ENCODE measurements at regions not wholly inside any gene's neighbourhood (a gene's known extent, or its start where the extent isn't known, plus 50 kb on each side); places are given as distances from the start of the nearest gene placed in this dataset.
A peak's percentile ranks its signal among the peaks of the same experiment; 100 is the strongest.

DNA sequence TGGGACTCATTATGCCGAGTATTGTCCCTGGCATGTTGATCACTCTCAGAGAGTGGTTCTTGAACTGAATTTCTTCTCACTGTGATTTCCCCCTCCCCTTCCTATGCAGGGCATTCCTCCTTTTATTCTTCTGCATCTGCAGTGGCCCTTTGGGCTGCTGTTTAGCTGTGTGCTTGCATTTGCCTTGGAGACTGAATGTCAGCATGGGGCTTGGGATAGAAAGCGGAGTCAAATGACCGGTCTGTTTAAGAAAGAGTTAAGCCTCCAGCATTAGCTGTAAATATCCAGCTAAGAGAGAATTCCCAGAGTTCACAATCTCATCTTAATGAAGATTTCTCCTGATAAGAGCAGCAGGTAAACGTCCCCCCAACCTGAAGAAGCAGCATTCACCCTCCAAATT lies 65.6 kb upstream of the RMST start:
- Histone ChIP-seq H3K36me3 (no peaks in the 10 kb centered on the region), H3K27me3 (no peaks in the 10 kb centered on the region), H3K4me1 (no peaks in the 10 kb centered on the region), H3K27ac (no peak overlapping the region), H3K4me3 (no peak overlapping the region), H3K9me3 (no peaks in the 10 kb centered on the region)
- no peak for TF ChIP-seq POLR2A (IDR thresholded peaks at IDR 0.05)
- TF ChIP-seq, protein P1, sequence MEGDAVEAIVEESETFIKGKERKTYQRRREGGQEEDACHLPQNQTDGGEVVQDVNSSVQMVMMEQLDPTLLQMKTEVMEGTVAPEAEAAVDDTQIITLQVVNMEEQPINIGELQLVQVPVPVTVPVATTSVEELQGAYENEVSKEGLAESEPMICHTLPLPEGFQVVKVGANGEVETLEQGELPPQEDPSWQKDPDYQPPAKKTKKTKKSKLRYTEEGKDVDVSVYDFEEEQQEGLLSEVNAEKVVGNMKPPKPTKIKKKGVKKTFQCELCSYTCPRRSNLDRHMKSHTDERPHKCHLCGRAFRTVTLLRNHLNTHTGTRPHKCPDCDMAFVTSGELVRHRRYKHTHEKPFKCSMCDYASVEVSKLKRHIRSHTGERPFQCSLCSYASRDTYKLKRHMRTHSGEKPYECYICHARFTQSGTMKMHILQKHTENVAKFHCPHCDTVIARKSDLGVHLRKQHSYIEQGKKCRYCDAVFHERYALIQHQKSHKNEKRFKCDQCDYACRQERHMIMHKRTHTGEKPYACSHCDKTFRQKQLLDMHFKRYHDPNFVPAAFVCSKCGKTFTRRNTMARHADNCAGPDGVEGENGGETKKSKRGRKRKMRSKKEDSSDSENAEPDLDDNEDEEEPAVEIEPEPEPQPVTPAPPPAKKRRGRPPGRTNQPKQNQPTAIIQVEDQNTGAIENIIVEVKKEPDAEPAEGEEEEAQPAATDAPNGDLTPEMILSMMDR (IDR thresholded peaks at IDR 0.05), result no peak
- intact Hi-C loops (cut with DNase I), result no loop called here
- no peak for DNase-seq
- 43 to 54% methylated on average over 3 to 4 of the region's 4 CpGs for WGBS, 2 donors

DNA sequence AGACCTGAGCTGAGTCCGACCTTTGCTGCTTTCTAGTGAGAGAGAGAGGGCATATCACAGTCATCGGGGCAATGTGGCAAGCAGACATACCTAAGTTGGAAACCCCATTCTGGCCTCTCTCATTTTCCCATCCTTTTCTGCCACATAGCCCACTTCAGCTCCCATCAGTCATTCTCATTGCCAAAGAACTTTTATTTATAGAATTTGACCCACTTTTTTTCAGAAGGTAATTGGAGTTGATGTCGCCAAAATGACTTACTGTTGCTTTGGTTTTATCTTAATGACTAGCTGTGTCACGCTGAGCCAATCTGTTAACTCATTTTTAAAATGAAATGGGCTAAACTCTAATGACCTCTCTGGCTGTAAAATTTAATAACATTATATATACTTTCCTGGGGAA lies 63.9 kb upstream of the RMST start:
- DNase-seq, result no peak
- no peaks in the 10 kb centered on the region for H3K36me3 ChIP-seq
- intact Hi-C loops (cut with DNase I), result no loop called here
- H3K4me1 ChIP-seq, result no peaks in the 10 kb centered on the region
- H3K27ac ChIP-seq, result no peak overlapping the region
- H3K4me3 ChIP-seq, result no peak overlapping the region
- 75 to 78% methylated on average over 4 of the region's 4 CpGs for WGBS, 2 donors
- H3K27me3 ChIP-seq, result no peaks in the 10 kb centered on the region
- TF ChIP-seq, protein P1 (IDR thresholded peaks at IDR 0.05), result no peak
- no peak for TF ChIP-seq POLR2A (IDR thresholded peaks at IDR 0.05)
- no peaks in the 10 kb centered on the region for H3K9me3 ChIP-seq

DNA sequence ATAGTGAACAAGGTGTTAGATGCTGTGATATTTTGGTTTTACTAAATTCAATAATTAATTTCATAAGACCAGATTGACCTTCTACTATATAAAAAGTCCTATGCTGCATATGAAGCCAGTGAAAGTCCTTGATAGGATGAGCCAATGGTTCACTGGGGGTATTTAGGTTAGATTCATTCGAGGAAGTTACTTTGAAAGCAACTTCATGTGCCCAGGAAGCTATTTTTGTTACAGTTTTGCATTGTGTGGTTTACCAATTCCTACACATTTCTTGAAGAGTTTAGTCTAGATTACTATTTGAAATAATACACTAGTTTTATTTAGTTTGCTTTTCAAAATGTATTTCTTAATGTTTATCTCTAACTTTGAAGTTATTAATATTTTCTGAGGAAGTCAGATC lies 58.5 kb upstream of the RMST start:
- no peak for DNase-seq
- no peak for TF ChIP-seq POLR2A (IDR thresholded peaks at IDR 0.05)
- TF ChIP-seq, protein P1 (IDR thresholded peaks at IDR 0.05), result no peak
- Histone ChIP-seq H3K4me3 (no peak overlapping the region), H3K9me3 (no peaks in the 10 kb centered on the region), H3K27ac (no peak overlapping the region), H3K36me3 (no peaks in the 10 kb centered on the region), H3K27me3 (no peaks in the 10 kb centered on the region), H3K4me1 (no peaks in the 10 kb centered on the region)
- intact Hi-C loops (cut with DNase I), result no loop called here
- 52% methylated on average over 1 of the region's 1 CpG for WGBS, 2 donors

DNA sequence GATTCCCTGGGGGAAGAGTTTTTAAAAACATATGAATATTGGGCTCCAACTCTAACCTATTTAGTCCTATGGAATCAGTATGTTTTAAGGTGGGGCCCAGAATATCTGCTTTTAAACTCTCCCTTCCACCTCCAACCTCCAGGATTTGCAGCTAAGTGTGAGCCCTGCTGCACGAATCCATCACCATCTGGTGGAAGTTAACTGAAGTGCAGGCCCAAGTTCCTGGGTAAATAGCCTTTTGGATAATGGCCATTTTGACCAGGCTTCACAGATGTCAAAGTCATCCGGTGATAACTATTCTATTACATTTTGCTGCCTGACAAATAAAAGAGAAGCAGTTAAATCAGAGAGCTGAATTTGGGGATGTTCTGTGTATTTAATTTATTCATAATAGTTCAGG lies 58.1 kb upstream of the RMST start:
- TF ChIP-seq, protein P1 (IDR thresholded peaks at IDR 0.05), result peak in 5 of 6 experiments; percentile 31 to 67 (median 44)
- no peak for TF ChIP-seq POLR2A (IDR thresholded peaks at IDR 0.05)
- intact Hi-C loops (cut with DNase I), result no loop called here
- no peaks in the 10 kb centered on the region for H3K27me3 ChIP-seq

DNA sequence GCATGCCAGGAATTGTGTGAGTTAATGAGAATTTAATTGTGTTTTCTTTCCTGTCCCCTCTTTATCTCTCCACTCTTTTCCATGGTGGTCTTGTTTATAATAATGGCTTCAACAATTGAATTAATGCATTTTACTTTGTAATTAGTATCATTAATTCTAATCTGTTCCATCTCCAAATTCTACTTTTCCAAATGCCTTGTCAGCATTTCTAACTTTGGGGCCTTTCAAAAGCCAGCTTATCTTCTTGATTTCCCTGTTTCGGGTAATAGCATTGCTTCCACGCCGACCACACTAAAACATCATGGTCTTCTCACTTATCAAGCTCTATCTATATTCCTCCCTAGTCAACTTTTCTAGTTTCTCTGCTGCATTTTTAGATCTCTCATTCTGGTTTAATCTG lies 54.2 kb upstream of the RMST start:
- DNase-seq, result no peak
- Histone ChIP-seq H3K4me3 (no peak overlapping the region), H3K4me1 (no peaks in the 10 kb centered on the region), H3K27ac (no peak overlapping the region), H3K9me3 (no peaks in the 10 kb centered on the region), H3K36me3 (no peaks in the 10 kb centered on the region), H3K27me3 (no peaks in the 10 kb centered on the region)
- TF ChIP-seq, protein P1 (IDR thresholded peaks at IDR 0.05), result no peak
- no peak for TF ChIP-seq POLR2A (IDR thresholded peaks at IDR 0.05)
- intact Hi-C loops (cut with DNase I), result no loop called here
- 94 to 96% methylated on average over 3 of the region's 3 CpGs for WGBS, 2 donors

More for the DNA sequence above, 58.1 kb upstream of the RMST start:
- DNase-seq, result no peak
- H3K36me3 ChIP-seq, result no peaks in the 10 kb centered on the region
- H3K4me3 ChIP-seq, result no peak overlapping the region
- no peaks in the 10 kb centered on the region for H3K9me3 ChIP-seq
- WGBS, 2 donors, result 13 to 16% methylated on average over 2 of the region's 2 CpGs
- H3K27ac ChIP-seq, result no peak overlapping the region
- no peaks in the 10 kb centered on the region for H3K4me1 ChIP-seq

Measured in esophagus squamous epithelium (tissue), 5 donors.